ENCODE measurements at regions not wholly inside any gene's neighbourhood (a gene's known extent, or its start where the extent isn't known, plus 50 kb on each side); places are given as distances from the start of the nearest gene placed in this dataset.

GRCh38 chr4:115325836-115326235, 212.4 kb upstream of the NDST4 start:
- H3K36me3 ChIP-seq (ENCODE audit: control insufficient read depth in 1 of 2, insufficient read depth in 2 of 2, low read length in 2 of 2): no peaks in the 10 kb centered on the region
- no peak overlapping the region for H3K27ac ChIP-seq (ENCODE audit: low read length)
- no peak overlapping the region for H3K4me3 ChIP-seq (ENCODE audit: low read depth in 1 of 2, low read length in 2 of 2)
- H3K27me3 ChIP-seq (ENCODE audit: low read depth, low read length): no peaks in the 10 kb centered on the region
- no peaks in the 10 kb centered on the region for H3K9me3 ChIP-seq (ENCODE audit: control insufficient read depth in 1 of 2, low read length in 2 of 2)
- no peaks in the 10 kb centered on the region for H3K4me1 ChIP-seq (ENCODE audit: control insufficient read depth in 1 of 2, insufficient read depth in 2 of 2, low read length in 2 of 2)

GRCh38 chr4:115323106-115323707, 209.8 kb upstream of the NDST4 start:
- Histone ChIP-seq H3K9me3 (ENCODE audit: control insufficient read depth in 1 of 2, low read length in 2 of 2) (no peaks in the 10 kb centered on the region), H3K27me3 (ENCODE audit: low read depth, low read length) (no peaks in the 10 kb centered on the region), H3K36me3 (ENCODE audit: control insufficient read depth in 1 of 2, insufficient read depth in 2 of 2, low read length in 2 of 2) (no peaks in the 10 kb centered on the region), H3K4me1 (ENCODE audit: control insufficient read depth in 1 of 2, insufficient read depth in 2 of 2, low read length in 2 of 2) (no peaks in the 10 kb centered on the region), H3K27ac (ENCODE audit: low read length) (no peak overlapping the region), H3K4me3 (ENCODE audit: low read depth in 1 of 2, low read length in 2 of 2) (no peak overlapping the region)

GRCh38 chr4:115315182-115315581, 201.8 kb upstream of the NDST4 start:
- no peaks in the 10 kb centered on the region for H3K27me3 ChIP-seq (ENCODE audit: low read depth, low read length)
- no peaks in the 10 kb centered on the region for H3K36me3 ChIP-seq (ENCODE audit: control insufficient read depth in 1 of 2, insufficient read depth in 2 of 2, low read length in 2 of 2)
- no peak overlapping the region for H3K27ac ChIP-seq (ENCODE audit: low read length)
- no peaks in the 10 kb centered on the region for H3K9me3 ChIP-seq (ENCODE audit: control insufficient read depth in 1 of 2, low read length in 2 of 2)
- H3K4me1 ChIP-seq (ENCODE audit: control insufficient read depth in 1 of 2, insufficient read depth in 2 of 2, low read length in 2 of 2): no peaks in the 10 kb centered on the region
- no peak overlapping the region for H3K4me3 ChIP-seq (ENCODE audit: low read depth in 1 of 2, low read length in 2 of 2)

GRCh38 chr4:115310641-115311040, 197.2 kb upstream of the NDST4 start:
- H3K4me1 ChIP-seq (ENCODE audit: control insufficient read depth in 1 of 2, insufficient read depth in 2 of 2, low read length in 2 of 2): no peaks in the 10 kb centered on the region
- no peak overlapping the region for H3K27ac ChIP-seq (ENCODE audit: low read length)
- H3K36me3 ChIP-seq (ENCODE audit: control insufficient read depth in 1 of 2, insufficient read depth in 2 of 2, low read length in 2 of 2): no peaks in the 10 kb centered on the region
- H3K27me3 ChIP-seq (ENCODE audit: low read depth, low read length): no peaks in the 10 kb centered on the region
- no peak overlapping the region for H3K4me3 ChIP-seq (ENCODE audit: low read depth in 1 of 2, low read length in 2 of 2)
- H3K9me3 ChIP-seq (ENCODE audit: control insufficient read depth in 1 of 2, low read length in 2 of 2): no peaks in the 10 kb centered on the region

DNA sequence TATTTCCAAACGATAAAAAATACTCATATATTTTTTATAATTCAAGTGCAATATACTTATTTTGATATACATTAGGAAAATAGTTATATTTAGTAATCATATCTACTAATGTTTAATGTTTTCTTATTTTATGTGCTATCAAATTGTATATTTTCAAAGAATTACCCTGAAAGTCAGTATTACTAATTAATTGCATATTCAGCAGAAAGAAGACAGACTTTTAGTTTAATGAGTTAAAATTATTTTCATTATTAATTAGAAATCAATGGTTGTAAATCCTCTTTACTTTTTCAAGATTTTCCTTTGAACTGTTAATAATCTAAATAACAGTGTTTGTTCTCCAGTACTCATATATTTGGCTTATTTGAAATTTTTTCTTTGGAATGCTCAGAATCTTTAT, 181.3 kb upstream of the NDST4 start:
- no peak overlapping the region for H3K27ac ChIP-seq (ENCODE audit: low read length)
- no peaks in the 10 kb centered on the region for H3K9me3 ChIP-seq (ENCODE audit: control insufficient read depth in 1 of 2, low read length in 2 of 2)
- H3K4me3 ChIP-seq (ENCODE audit: low read depth in 1 of 2, low read length in 2 of 2): no peak overlapping the region
- H3K4me1 ChIP-seq (ENCODE audit: control insufficient read depth in 1 of 2, insufficient read depth in 2 of 2, low read length in 2 of 2): no peaks in the 10 kb centered on the region
- H3K27me3 ChIP-seq (ENCODE audit: low read depth, low read length): no peaks in the 10 kb centered on the region
- H3K36me3 ChIP-seq (ENCODE audit: control insufficient read depth in 1 of 2, insufficient read depth in 2 of 2, low read length in 2 of 2): no peaks in the 10 kb centered on the region

DNA sequence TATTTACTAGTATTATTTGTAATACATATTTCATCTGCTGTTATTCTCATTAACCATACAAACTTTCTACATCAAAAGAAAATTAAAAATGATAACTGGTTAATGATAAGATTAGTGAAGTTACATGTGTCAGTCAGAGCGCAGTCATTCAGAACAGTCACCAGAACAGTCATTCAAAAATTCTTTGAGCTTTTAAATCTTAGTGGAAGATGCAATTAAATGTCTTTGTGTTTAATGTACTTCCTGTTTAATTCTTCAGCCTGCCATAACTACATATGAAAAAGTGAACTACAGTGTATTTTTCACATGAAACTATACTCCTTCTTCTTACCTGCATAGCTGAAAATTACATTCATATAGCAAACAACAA, 179.7 kb upstream of the NDST4 start:
- no peaks in the 10 kb centered on the region for H3K27me3 ChIP-seq (ENCODE audit: low read depth, low read length)
- no peaks in the 10 kb centered on the region for H3K4me1 ChIP-seq (ENCODE audit: control insufficient read depth in 1 of 2, insufficient read depth in 2 of 2, low read length in 2 of 2)
- H3K27ac ChIP-seq (ENCODE audit: low read length): no peak overlapping the region
- H3K4me3 ChIP-seq (ENCODE audit: low read depth in 1 of 2, low read length in 2 of 2): no peak overlapping the region
- no peaks in the 10 kb centered on the region for H3K36me3 ChIP-seq (ENCODE audit: control insufficient read depth in 1 of 2, insufficient read depth in 2 of 2, low read length in 2 of 2)
- no peaks in the 10 kb centered on the region for H3K9me3 ChIP-seq (ENCODE audit: control insufficient read depth in 1 of 2, low read length in 2 of 2)

DNA sequence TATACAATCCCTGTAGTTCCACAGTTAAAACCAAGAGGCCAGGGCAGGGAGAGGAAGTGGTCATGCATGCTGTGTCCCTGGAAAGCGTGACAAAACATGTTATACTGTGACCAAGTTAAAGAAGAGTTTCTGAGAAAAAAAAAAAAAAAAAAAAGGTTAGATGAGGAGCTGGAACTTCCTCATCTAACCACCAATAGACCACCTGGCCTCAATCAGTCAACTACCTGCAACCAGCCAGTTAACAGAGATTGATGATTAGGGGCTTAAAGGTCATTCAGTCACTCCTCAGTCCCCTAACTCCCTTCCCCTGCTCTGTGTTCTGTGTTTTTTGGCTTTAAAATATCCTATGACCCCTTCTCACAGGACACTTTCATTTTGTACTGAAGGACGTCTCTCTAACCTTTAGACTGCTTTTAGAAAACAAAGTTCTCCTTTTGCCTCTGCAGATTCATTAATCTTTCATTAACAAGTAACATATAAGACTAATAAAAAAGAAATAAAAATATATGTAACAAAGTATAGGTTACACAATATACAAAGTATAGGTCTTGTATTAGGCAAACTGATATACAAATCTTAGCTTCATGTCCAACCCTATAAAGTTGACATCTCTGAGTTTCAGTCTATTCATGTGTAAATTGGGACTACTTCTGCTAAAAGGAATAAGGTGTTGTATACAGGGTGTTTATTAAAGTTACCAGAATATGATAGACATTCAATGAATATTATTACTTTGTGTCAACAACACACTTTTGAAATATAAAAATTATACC, 179.1 kb upstream of the NDST4 start:
- no peaks in the 10 kb centered on the region for H3K36me3 ChIP-seq (ENCODE audit: control insufficient read depth in 1 of 2, insufficient read depth in 2 of 2, low read length in 2 of 2)
- H3K9me3 ChIP-seq (ENCODE audit: control insufficient read depth in 1 of 2, low read length in 2 of 2): no peaks in the 10 kb centered on the region
- no peaks in the 10 kb centered on the region for H3K27me3 ChIP-seq (ENCODE audit: low read depth, low read length)
- H3K4me3 ChIP-seq (ENCODE audit: low read depth in 1 of 2, low read length in 2 of 2): no peak overlapping the region
- H3K27ac ChIP-seq (ENCODE audit: low read length): no peak overlapping the region
- H3K4me1 ChIP-seq (ENCODE audit: control insufficient read depth in 1 of 2, insufficient read depth in 2 of 2, low read length in 2 of 2): no peaks in the 10 kb centered on the region

GRCh38 chr4:115287426-115287825, 174.0 kb upstream of the NDST4 start:
- Histone ChIP-seq H3K27ac (ENCODE audit: low read length) (no peak overlapping the region), H3K36me3 (ENCODE audit: control insufficient read depth in 1 of 2, insufficient read depth in 2 of 2, low read length in 2 of 2) (no peaks in the 10 kb centered on the region), H3K9me3 (ENCODE audit: control insufficient read depth in 1 of 2, low read length in 2 of 2) (no peaks in the 10 kb centered on the region), H3K4me3 (ENCODE audit: low read depth in 1 of 2, low read length in 2 of 2) (no peak overlapping the region), H3K27me3 (ENCODE audit: low read depth, low read length) (no peaks in the 10 kb centered on the region), H3K4me1 (ENCODE audit: control insufficient read depth in 1 of 2, insufficient read depth in 2 of 2, low read length in 2 of 2) (no peaks in the 10 kb centered on the region)

- Histone ChIP-seq H3K4me1 (ENCODE audit: control insufficient read depth in 1 of 2, insufficient read depth in 2 of 2, low read length in 2 of 2) (no peaks in the 10 kb centered on the region), H3K27ac (ENCODE audit: low read length) (no peak overlapping the region), H3K36me3 (ENCODE audit: control insufficient read depth in 1 of 2, insufficient read depth in 2 of 2, low read length in 2 of 2) (no peaks in the 10 kb centered on the region), H3K27me3 (ENCODE audit: low read depth, low read length) (no peaks in the 10 kb centered on the region), H3K4me3 (ENCODE audit: low read depth in 1 of 2, low read length in 2 of 2) (no peak overlapping the region), H3K9me3 (ENCODE audit: control insufficient read depth in 1 of 2, low read length in 2 of 2) (no peaks in the 10 kb centered on the region)
Measured at GRCh38 chr4:115279330-115279729, 165.9 kb upstream of the NDST4 start.

GRCh38 chr4:115278830-115279229, 165.4 kb upstream of the NDST4 start:
- Histone ChIP-seq H3K9me3 (ENCODE audit: control insufficient read depth in 1 of 2, low read length in 2 of 2) (no peaks in the 10 kb centered on the region), H3K27me3 (ENCODE audit: low read depth, low read length) (no peaks in the 10 kb centered on the region), H3K36me3 (ENCODE audit: control insufficient read depth in 1 of 2, insufficient read depth in 2 of 2, low read length in 2 of 2) (no peaks in the 10 kb centered on the region), H3K4me3 (ENCODE audit: low read depth in 1 of 2, low read length in 2 of 2) (no peak overlapping the region), H3K4me1 (ENCODE audit: control insufficient read depth in 1 of 2, insufficient read depth in 2 of 2, low read length in 2 of 2) (no peaks in the 10 kb centered on the region), H3K27ac (ENCODE audit: low read length) (no peak overlapping the region)

- no peak overlapping the region for H3K27ac ChIP-seq (ENCODE audit: low read length)
- no peaks in the 10 kb centered on the region for H3K4me1 ChIP-seq (ENCODE audit: control insufficient read depth in 1 of 2, insufficient read depth in 2 of 2, low read length in 2 of 2)
- no peaks in the 10 kb centered on the region for H3K27me3 ChIP-seq (ENCODE audit: low read depth, low read length)
- H3K36me3 ChIP-seq (ENCODE audit: control insufficient read depth in 1 of 2, insufficient read depth in 2 of 2, low read length in 2 of 2): no peaks in the 10 kb centered on the region
- no peak overlapping the region for H3K4me3 ChIP-seq (ENCODE audit: low read depth in 1 of 2, low read length in 2 of 2)
- H3K9me3 ChIP-seq (ENCODE audit: control insufficient read depth in 1 of 2, low read length in 2 of 2): no peaks in the 10 kb centered on the region
Measured at GRCh38 chr4:115275615-115276014, 162.2 kb upstream of the NDST4 start.

- Histone ChIP-seq H3K27ac (ENCODE audit: low read length) (no peak overlapping the region), H3K4me3 (ENCODE audit: low read depth in 1 of 2, low read length in 2 of 2) (no peak overlapping the region), H3K9me3 (ENCODE audit: control insufficient read depth in 1 of 2, low read length in 2 of 2) (no peaks in the 10 kb centered on the region), H3K36me3 (ENCODE audit: control insufficient read depth in 1 of 2, insufficient read depth in 2 of 2, low read length in 2 of 2) (no peaks in the 10 kb centered on the region), H3K4me1 (ENCODE audit: control insufficient read depth in 1 of 2, insufficient read depth in 2 of 2, low read length in 2 of 2) (no peaks in the 10 kb centered on the region), H3K27me3 (ENCODE audit: low read depth, low read length) (no peaks in the 10 kb centered on the region)
Measured at GRCh38 chr4:115274545-115274944, 161.1 kb upstream of the NDST4 start.
